Endothelial cell of umbilical vein (primary cell): ENCODE measurements at regions not wholly inside any gene's neighbourhood (a gene's known extent, or its start where the extent isn't known, plus 50 kb on each side); places are given as distances from the start of the nearest gene placed in this dataset.

ENCODE experiments used
- BruUV-seq: library from RNA; stranded (reverse); fragments of 400-500 nt; replicated peaks from 2 replicates; lab custom pipeline; 2021; lab: Mats Ljungman, UMichigan
- CTCF ChIA-PET: fragments of 300-600, 350-600 bp; sonication (Branson Sonifier 250); formaldehyde crosslinking; loops from one replicate; lab custom pipeline; 2021; ENCODE audit warnings: antibody characterized with exemption, inconsistent platforms; lab: Charles Lee
- POLR2A ChIA-PET: fragments of 300-600, 350-600 bp; sonication (Branson Sonifier 250); formaldehyde crosslinking; loops from one replicate; lab custom pipeline; 2021; ENCODE audit warnings: antibody characterized with exemption, inconsistent platforms; lab: Charles Lee
- DNase-seq: peaks from one replicate; pipeline ENCODE4 v3.0.0-alpha.2; 2011; ENCODE audit warnings: low read depth, low spot score
- FAIRE-seq: peaks from 2 replicates; lab custom pipeline; 2011; peaks lifted over from hg19 to GRCh38; lab: Jason Lieb, UNC
- H2AFZ ChIP-seq: 2 replicates; pipeline ENCODE4 v1.6.0; 2012; ENCODE audit warnings: low read depth, low read length, control low read depth, inconsistent platforms
- H3K27ac ChIP-seq: 2 replicates; pipeline ENCODE4 v1.5.1; 2011; ENCODE audit warnings: low read depth, mild to moderate bottlenecking, control low read depth, low read length, moderate library complexity; ENCODE audit not compliant: insufficient read depth
- H3K27me3 ChIP-seq, 2 experiments: 2 replicates each; pipeline versions ENCODE4 v1.6.0 to v1.6.1; 2011; ENCODE audit warnings: low read length in 2 of 2, mixed read lengths in 1 of 2; ENCODE audit not compliant: control insufficient read depth in 2 of 2, insufficient read depth in 2 of 2
- H3K36me3 ChIP-seq, 2 experiments: 2 replicates in 1 of 2; 3 replicates in 1 of 2; pipeline ENCODE4 v1.5.1; 2011; ENCODE audit warnings: low read length in 2 of 2, mild to moderate bottlenecking in 1 of 2, moderate library complexity in 1 of 2; ENCODE audit not compliant: control insufficient read depth in 2 of 2, insufficient read depth in 2 of 2; ENCODE audit errors: extremely low read depth in 1 of 2
- H3K4me1 ChIP-seq: 3 replicates; pipeline ENCODE4 v1.5.1; 2011; ENCODE audit warnings: mild to moderate bottlenecking, low read length; ENCODE audit not compliant: control insufficient read depth, insufficient read depth; ENCODE audit errors: extremely low read depth
- H3K4me2 ChIP-seq: 2 replicates; pipeline ENCODE4 v1.6.1; 2011; ENCODE audit warnings: low read length, control low read depth, mixed read lengths; ENCODE audit not compliant: insufficient read depth
- H3K4me3 ChIP-seq, 3 experiments: fragments of 200-600 bp in 1 of 3; sonication (generic), shearing (Covaris generic) in 1 of 3; replicated peaks in 1 of 3; 2 replicates each; pipeline ENCODE4 v1.5.1; 2011 to 2016; ENCODE audit warnings: control low read depth in 3 of 3, low read length in 3 of 3, mild to moderate bottlenecking in 2 of 3, inconsistent platforms in 1 of 3, low read depth in 1 of 3, moderate library complexity in 1 of 3; ENCODE audit not compliant: insufficient read depth in 1 of 3
- H3K79me2 ChIP-seq: 2 replicates; pipeline ENCODE4 v1.6.0; 2012; ENCODE audit warnings: low read length, inconsistent platforms; ENCODE audit not compliant: control insufficient read depth, insufficient read depth
- H3K9ac ChIP-seq: replicated peaks from 2 replicates; pipeline ENCODE3; 2011; ENCODE audit warnings: low read length, control low read depth; ENCODE audit not compliant: insufficient read depth; ENCODE audit errors: extremely low read depth
- H3K9me1 ChIP-seq: replicated peaks from 3 replicates; pipeline ENCODE4 v1.6.0; 2011; ENCODE audit warnings: mild to moderate bottlenecking, low read length; ENCODE audit not compliant: control insufficient read depth, insufficient read depth; ENCODE audit errors: extremely low read depth
- H3K9me3 ChIP-seq: replicated peaks from 2 replicates; pipeline ENCODE4 v1.5.1; 2012; ENCODE audit warnings: low read length, inconsistent platforms; ENCODE audit not compliant: control insufficient read depth, insufficient read depth
- H4K20me1 ChIP-seq: replicated peaks from 2 replicates; pipeline ENCODE3; 2011; ENCODE audit warnings: mild to moderate bottlenecking, low read length; ENCODE audit not compliant: control insufficient read depth, insufficient read depth; ENCODE audit errors: extremely low read depth
- CTCF ChIP-seq, 2 donors: IDR thresholded peaks; 1 replicate in 1 of 2; 2 replicates in 1 of 2; pipeline ENCODE4 v1.5.1; 2011; ENCODE audit warnings: low read length in 2 of 2, mild to moderate bottlenecking in 2 of 2, moderate library complexity in 2 of 2, control low read depth in 1 of 2, inconsistent platforms in 1 of 2, low read depth in 1 of 2; ENCODE audit not compliant: insufficient read depth in 1 of 2; ENCODE audit errors: extremely low read depth in 1 of 2
- EZH2 ChIP-seq: IDR thresholded peaks from 2 replicates; pipeline ENCODE4 v1.6.1; 2012; ENCODE audit warnings: borderline replicate concordance, low read depth, mild to moderate bottlenecking, moderate library complexity, low read length, inconsistent platforms; ENCODE audit not compliant: severe bottlenecking
- FOS ChIP-seq: IDR thresholded peaks from 2 replicates; pipeline ENCODE4 v1.6.1; 2011; ENCODE audit warnings: mild to moderate bottlenecking, low read length, moderate library complexity, borderline replicate concordance; ENCODE audit not compliant: insufficient read depth
- GATA2 ChIP-seq: IDR thresholded peaks from 2 replicates; pipeline ENCODE4 v1.7.0; 2011; ENCODE audit warnings: low read depth, mild to moderate bottlenecking, moderate library complexity, mixed read lengths, low read length; ENCODE audit not compliant: insufficient read length, insufficient read depth
- JUN ChIP-seq: IDR thresholded peaks from 2 replicates; pipeline ENCODE4 v1.6.1; 2011; ENCODE audit warnings: borderline replicate concordance, low read depth; ENCODE audit not compliant: insufficient read length, insufficient read depth
- MAX ChIP-seq: IDR thresholded peaks from 2 replicates; pipeline ENCODE4 v1.6.1; 2011; ENCODE audit not compliant: insufficient read depth, insufficient read length
- MYC ChIP-seq: IDR thresholded peaks from one replicate; pipeline ENCODE4 v1.6.1; 2011; ENCODE audit warnings: mild to moderate bottlenecking, low read depth, low read length
- POLR2A ChIP-seq: IDR thresholded peaks from 2 replicates; pipeline ENCODE4 v1.6.1; 2012; ENCODE audit warnings: low read depth, mild to moderate bottlenecking, control low read depth, low read length
- POLR2AphosphoS5 ChIP-seq: IDR thresholded peaks from 2 replicates; pipeline ENCODE4 v1.6.1; 2012; ENCODE audit warnings: low read depth, mild to moderate bottlenecking, control low read depth, low read length, moderate library complexity; ENCODE audit not compliant: insufficient read depth
- dilution Hi-C: fragments of 300-500 bp; cut with MboI; formaldehyde crosslinking; loops from one replicate; pipeline ENCODE4 v1.15.0; 2019; ENCODE audit warnings: low sequenced_read_pairs; ENCODE audit not compliant: extremely low pct_ligation_motif_present
- intact Hi-C: fragments of 100-400 bp; cut with micrococcal nuclease; formaldehyde crosslinking; loops from one replicate; pipeline ENCODE4 v1.10.0; 2022

GRCh38 chr2:222146488-222146887, 152.3 kb downstream of the PAX3 start:
- CTCF ChIA-PET: interaction anchor here (0.5 kb wide), 1 partner anchor 242 kb away, joined by 3 read pairs; no protein-coding TSS in a partner anchor
- intact Hi-C loops (no loop called here), dilution Hi-C loops (no loop called here)
- no peak overlapping the region for H3K27ac ChIP-seq
- POLR2A ChIA-PET: no interaction called here
- H3K9me1 ChIP-seq: no peaks in the 10 kb centered on the region
- no peaks in the 10 kb centered on the region for H3K4me1 ChIP-seq
- no peaks in the 10 kb centered on the region for H3K36me3 ChIP-seq
- H3K79me2 ChIP-seq: no peaks in the 10 kb centered on the region
- no peak overlapping the region for H3K4me2 ChIP-seq
- no peak overlapping the region for H3K4me3 ChIP-seq
- H3K27me3 ChIP-seq: no peaks in the 10 kb centered on the region
- no peak overlapping the region for H3K9ac ChIP-seq
- no peaks in the 10 kb centered on the region for H3K9me3 ChIP-seq
- FAIRE-seq (no peak), DNase-seq (no peak)
- H2AFZ ChIP-seq: no peak overlapping the region
- H4K20me1 ChIP-seq: no peaks in the 10 kb centered on the region
- BruUV-seq: no TSS peak
- no peak for TF ChIP-seq MYC
- TF ChIP-seq EZH2: no peak
- TF ChIP-seq POLR2AphosphoS5: no peak
- TF ChIP-seq GATA2: no peak
- no peak for TF ChIP-seq CTCF (IDR thresholded peaks at IDR 0.05; ENCODE audit: extremely low read depth in 1 of 2, insufficient read depth in 1 of 2, low read depth in 1 of 2, low read length in 2 of 2)
- TF ChIP-seq JUN: no peak
- TF ChIP-seq POLR2A: no peak
- no peak for TF ChIP-seq MAX
- TF ChIP-seq FOS: no peak
